CD4-positive, alpha-beta T cell treated with Interferon gamma for 1 hour (primary cell): ENCODE measurements at regions not wholly inside any gene's neighbourhood (a gene's known extent, or its start where the extent isn't known, plus 50 kb on each side); places are given as distances from the start of the nearest gene placed in this dataset.
"Not testable (repeated sequence)": the region's sequence is repeated elsewhere in the genome, so short reads cannot be mapped to it uniquely, and the experiment has no call there.

Experiments
- DNase-seq: peaks from one replicate; pipeline ENCODE4 v3.0.0-alpha.2; 2020

DNA sequence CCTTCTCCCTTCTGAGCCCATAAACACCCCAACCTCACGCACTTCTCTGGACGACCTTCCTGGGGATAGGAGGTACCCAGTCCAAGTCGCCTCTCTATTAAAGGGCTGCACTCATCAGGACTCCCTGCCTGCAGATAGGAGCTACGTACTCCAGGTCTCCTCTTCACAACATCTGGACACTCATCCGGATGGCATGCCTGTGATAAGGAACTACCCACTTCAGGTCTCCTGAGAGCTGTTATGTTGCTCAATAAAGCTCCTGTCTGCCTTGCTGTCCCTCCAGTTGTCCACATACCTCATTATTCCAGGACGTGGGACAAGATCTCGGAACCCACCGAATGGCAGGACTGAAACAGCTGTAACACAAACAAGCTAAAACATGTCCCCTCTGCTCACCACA is 548.0 kb downstream of the TBC1D32 start:
- DNase-seq = no peak

DNA sequence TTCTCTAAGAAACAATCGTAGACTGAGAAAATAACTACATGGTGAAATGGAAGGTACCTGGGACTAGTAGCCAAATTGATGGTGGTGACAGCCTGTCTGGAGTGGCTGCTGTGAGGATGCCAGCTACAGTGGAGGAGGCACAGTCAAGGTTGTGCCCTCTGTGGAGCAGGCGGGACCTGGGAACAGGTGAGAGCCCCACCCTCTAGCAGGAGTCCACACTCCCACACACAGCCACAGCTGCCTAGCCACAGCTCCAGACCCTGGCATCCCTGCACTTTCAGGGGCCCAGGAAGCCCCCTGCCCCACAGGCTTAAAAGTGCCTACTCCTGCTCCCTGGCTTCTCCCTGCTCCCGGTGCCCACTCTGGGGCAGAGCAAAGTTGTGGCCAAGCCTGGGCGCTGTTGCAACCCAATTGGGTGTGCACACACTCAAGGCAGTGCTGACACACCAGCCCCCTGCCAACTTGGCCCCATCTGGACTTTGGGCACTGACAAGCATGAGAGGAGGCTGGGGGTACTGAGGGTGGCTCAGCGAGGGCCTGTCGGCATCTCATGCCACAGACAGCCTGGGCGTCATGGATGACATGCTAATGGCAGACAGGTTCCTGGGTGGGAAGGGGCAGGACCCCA is 548.7 kb downstream of the TBC1D32 start:
- no peak for DNase-seq

DNA sequence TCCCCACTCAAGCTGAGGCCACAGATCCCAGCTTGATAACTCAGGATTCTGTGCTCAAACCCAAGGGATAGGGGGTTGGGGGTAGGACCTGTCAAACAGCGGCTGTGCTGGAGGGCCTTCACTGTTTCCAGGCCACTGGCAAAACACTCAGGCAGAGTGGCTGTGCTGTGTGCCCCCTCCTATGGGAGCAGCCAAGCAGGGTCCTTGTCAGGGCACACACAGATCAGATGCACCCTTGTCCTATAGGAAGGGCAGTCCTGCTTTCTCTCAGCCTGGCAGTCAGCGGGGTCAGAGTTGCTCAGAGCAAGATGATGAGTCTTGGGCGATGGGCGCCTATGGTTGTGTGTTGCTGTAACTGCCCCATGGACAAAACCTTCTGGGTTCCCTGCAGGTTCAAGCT is 554.8 kb downstream of the TBC1D32 start:
- DNase-seq = no peak

DNA sequence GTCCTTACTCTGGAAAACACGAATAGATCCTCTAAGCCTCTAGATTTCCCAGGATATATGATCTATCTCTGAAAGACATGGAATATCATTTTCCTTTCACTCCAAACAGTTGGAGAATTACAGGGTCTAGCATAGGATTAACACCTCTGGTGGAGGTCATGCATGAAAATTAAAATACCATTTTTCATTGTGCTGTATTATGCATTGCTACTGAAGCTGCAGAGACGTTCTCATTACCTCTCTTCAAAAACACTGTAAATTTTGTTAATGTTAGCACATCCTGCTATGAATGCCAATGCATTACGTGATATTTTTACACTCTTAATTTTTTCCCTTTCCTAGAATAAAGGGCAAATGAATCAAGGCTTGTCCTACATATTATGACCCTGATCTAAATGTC is 558.6 kb downstream of the TBC1D32 start:
- no peak for DNase-seq

DNA sequence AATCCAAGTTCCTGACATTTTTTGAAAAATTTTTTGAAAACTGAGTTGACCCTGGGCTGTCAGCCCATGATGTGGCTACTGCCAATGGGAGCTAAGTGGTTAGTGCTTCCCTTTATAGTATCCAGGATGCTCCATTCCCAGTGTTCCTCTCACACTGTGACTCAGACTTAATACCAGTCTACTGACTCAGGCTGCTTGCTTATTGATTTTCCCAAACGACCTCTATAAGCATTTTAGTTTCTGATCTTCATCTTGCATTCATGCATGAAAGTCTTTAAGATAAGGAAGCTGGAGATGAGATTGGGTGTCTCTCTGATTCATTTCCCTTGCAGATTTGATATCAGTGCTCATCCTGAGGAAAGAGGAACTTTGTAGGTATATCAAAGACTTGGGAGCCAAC is 560.0 kb downstream of the TBC1D32 start:
- DNase-seq = no peak

DNA sequence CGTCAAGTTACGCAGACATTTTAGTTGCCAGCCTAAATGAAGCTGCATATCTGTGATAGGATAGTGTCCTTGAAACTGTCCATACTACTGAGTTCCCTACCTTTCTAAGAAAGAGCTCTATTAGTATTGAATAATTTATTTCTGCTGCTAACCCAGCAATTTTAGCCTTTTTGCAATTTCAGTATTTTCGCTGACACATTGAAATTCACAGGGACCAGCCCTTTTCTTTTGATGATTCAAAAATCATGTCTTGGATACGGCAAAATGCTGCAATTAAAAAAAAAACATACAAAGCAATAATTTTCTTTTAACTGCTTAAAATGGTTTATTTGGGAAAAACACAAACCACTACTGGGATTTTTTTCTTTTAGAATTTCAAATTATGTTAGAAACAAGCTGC is 563.3 kb downstream of the TBC1D32 start:
- DNase-seq = no peak

DNA sequence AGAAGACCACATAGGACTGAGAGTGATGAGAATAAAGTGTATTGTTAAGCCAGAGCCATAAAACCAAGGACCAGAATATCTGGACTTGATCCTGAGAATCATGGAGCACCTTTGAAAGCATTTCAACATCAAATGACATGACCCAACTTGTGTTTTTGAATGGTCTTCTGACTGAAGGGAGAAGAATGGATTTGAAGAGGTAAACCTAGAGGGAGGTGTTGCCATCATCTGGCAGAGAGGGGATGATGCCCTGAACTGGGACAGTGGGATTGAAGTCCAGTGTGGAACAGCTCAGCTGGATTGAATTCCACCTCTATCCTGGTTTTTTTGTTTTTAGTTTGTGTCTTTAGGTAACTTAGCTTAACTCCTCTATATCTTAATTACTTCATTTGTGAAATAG is 570.0 kb downstream of the TBC1D32 start:
- DNase-seq = no peak

DNA sequence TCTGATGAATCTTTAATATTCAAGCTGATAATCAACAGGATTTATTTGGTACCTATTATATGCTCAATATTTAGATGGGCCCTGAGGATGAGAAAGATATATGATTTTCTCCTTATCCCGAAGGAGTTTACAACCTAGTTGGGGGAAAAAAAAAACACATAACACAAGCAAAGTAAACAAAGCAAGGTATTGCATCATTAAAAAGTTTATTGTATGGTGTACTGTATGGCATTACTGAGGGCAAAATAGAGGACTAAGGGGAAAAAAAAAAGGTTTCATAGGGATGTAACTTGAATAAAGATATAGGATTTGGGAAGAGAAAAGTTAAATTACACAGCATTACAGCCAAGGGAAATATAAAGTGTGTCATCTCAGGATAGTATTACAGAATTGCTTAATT is 574.7 kb downstream of the TBC1D32 start:
- DNase-seq = no peak

DNA sequence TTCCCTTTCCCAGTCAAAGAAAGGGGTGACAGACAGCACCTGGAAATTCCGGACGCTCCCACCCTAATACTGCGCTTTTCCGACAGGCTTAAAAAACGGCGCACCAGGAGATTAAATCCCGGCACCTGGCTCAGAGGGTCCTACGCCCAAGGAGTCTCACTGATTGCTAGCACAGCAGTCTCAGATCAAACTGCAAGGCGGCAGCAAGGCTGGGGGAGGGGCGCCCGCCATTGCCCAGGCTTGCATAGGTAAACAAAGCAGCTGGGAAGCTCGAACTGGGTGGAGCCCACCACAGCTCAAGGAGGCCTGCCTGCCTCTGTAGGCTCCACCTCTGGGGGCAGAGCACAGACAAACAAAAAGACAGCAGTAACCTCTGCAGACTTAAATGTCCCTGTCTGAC is 585.7 kb downstream of the TBC1D32 start:
- not testable (repeated sequence) for DNase-seq

DNA sequence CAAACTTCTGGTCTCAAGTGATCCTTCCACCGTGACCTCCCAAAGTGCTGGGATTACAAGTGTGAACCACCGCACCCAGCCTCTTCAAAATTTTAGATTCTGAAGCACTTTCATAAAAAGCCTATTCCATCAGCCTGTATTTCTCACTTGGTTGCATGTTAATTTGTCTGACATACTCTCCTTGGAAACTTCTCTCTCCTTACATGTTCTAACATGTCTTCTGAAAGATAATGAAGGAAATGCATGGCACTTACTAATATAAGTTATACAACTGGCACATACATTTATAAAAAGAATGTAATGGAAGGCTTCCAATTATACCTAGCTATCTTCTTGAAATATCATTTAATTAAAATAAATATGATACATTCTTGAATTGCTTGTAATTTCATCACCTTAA is 597.5 kb downstream of the TBC1D32 start:
- no peak for DNase-seq

DNA sequence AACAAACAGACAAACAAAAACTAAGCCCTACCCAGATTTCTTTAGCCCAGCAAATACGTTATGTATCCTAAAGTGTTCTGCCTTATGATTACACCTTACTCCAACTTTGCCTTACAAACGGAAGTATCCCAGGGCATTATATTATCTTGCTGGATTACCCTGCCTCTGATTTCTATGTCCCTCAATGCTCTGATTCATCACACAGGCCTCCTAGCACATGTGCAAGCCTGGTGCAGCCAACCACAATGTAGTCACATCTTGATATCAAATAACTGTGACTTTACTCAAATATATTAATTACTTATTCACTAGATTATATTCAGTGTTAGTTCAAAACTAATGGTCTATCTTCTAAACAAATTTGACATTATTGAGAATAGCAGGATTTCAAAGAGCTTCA is 598.6 kb downstream of the TBC1D32 start:
- DNase-seq = no peak

DNA sequence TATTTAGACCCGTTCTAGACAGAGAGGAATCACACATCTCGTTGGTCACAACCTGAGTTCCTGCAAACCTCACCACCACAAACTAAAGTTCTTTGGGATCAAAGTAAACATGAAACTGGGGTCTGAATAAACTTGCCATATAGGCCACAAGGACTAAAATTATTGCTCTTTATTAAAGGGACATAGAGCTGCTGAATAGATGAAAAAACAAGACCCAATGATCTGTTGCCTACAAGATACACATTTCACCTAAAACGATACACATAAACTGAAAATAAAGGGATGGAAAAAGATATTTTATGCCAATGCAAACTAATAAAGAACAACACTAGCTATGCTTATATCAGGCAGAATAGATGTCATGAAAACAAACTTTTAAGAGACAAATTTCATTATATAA is 623.0 kb downstream of the TBC1D32 start:
- no peak for DNase-seq

DNA sequence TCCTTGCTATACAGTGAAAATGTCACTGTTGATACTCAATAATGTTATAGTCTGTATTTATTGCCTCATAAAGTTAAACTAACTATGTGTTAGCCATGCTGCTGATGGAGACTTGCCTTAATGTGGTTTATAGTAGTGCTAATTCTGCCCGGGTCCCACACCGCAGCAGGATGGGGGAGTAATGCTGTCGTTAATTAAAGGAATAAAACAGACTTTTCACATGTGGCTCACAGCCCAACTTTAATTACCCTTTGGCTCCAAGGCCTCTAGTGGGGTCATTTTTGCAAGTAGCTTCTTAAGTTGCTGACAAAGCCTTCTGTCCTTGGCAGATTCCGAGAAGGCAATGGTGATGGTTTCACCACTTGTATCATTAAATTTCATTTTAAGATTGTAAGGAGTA is 634.3 kb downstream of the TBC1D32 start:
- DNase-seq = no peak

DNA sequence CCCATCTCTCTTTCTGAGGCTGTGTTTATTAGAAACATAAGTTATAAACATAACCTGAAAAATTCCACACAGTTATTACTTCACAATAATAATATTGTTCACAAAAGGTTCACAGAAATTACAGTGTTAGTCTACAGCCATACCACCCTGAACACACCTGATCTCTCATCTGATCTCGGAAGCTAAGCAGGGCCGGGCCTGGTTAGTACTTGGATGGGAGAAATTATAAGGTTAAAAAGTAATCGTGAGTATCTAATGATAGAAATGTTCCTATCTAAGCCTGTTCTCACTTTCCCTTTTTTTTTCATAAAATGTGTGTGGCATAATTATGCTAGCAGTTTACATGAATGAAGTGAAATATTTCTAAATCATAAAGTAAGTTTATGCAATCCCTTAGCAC is 647.8 kb downstream of the TBC1D32 start:
- DNase-seq = no peak

DNA sequence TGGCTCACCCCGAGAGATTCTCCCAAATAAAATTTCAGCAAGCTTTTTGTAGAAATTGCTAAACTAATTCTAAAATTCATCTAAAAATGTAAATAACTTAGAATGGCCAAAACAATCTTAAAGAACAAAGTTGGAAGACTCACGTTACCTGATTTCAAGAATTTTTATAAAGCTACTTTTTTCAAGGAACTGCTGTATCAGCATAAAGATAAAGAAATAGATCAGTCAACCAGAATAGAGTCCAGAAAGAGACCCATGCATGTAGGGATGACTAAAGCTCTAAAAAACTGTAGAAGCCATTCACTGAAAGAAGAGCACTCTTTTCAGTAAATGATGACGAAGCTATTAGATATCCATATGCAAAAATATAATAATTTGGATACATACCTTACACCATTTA is 652.1 kb downstream of the TBC1D32 start:
- no peak for DNase-seq

DNA sequence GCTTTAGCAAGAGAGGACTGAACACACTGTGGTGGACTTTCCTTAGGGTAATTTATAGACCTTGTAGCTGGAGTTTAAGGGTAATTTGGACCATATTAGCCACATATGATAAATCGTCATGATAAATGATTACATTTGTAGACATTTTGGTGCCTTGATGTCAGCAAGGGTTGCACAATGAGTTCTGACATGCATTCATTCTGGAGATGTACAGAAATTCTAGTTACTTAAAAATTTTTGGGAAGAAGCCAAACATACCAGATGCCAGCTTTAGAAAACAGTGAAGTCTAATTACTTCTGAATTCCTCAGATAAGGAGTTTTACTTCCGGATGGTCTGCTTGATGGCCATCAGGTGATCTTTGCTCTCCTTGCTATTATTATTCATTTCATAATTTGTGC is 653.1 kb downstream of the TBC1D32 start:
- no peak for DNase-seq

DNA sequence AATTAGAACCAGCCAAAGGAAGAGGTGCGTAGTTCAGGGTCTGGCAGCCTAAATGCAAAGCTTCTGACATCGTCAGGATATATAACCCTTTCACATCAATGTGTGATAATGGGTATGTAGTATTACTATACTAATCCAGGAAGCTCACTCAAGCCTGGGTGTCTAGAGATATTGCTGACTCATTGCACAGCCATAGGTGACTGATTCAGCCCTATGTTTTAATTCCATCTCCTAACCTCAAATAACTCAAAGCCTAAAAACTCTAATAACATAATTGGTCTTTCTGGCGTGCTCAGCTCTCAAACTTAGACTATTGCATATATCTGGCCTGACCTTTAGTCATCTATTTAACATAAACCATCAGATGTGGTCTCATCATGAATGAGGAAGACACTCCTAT is 658.4 kb downstream of the TBC1D32 start:
- no peak for DNase-seq

DNA sequence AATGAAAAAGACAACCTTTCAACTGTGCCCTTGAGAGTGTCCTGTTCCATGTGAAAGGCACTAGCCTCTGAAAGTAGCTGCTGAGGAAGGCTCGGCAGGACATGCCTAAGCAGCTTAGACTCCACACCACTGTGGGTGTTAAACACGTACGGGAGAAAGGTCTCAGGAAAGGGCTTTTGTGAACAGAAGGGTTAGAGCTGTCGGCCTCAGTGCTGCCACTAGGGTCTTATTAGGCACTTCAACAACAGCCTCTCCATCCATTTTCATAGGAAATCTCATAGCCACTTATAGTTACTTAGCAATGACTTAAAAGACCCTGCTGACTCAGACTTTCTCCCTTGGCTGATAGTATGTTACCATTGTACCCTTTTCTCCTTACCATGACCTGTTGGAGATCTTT is 662.8 kb downstream of the TBC1D32 start:
- no peak for DNase-seq

DNA sequence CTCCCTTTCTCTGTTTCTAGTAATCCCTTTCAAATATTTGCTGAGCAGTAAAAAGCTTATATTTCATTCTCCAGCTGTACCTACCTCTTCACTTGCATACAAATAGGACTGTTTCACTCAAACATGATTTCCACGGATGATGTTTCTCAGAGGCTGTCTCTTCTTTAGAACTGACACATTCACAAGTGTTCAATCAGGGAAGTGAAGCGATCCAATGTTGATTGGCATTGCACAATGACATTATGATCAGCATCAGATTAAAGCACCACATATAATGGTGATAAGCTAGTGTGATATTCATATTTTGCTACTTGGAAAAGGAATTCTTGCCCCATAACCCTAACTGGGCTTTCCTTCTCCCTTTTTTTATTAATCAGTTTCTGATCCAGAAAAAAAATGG is 681.8 kb downstream of the TBC1D32 start:
- no peak for DNase-seq

DNA sequence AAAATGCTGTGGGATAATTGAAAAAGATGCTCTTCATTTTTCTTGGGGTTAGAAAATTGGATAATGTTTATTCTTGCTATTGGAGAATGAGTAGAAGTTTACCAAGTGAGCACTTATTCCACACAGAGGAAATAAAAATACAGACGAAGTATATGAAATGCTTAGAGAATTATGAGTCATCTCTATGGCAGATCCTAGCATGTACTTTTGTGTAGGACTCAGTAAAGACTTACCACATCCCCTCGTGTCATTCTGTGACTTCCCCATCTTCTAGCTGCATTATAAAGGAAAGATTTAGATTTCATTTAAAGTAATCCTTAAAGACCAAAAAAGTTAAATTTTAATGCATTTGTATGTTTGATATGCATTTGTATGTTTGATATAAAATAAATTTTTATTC is 685.6 kb downstream of the TBC1D32 start:
- DNase-seq = no peak

DNA sequence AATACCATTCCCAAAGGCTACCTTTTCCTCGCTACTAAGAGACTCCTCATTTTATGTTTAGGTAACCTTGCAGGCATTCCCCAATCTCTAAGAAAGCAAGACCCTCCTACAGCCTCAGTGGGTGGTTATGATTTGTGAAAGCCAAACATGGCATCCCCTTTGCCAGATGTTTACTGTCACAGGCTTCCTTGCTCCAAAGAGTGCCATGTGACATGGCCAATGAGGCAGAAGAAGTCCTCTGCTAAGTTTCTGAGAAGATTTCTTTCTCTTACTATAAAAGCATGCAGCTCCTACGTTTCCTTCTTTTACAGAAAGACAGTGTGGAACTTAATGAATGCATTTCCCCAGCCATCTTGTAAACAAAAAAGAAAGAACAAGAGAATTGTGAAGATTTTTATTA is 688.2 kb downstream of the TBC1D32 start:
- DNase-seq = no peak

DNA sequence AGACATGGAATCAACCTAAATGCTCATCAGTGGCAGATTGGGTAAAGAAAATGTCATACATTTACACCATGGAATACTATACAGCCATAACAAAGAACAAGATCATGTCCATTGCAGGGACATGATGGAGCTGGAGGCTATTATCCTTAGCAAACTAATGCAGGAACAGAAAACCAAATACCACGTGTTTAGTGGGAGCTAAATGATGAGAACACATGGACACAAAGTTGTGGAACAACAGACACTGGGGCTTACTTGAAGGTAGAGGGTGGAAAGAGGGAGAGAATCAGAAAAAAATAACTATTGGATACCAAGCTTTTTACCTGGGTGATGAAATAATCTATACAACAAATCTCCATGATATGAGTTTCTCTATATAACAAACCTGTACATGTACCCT is 701.3 kb downstream of the TBC1D32 start:
- no peak for DNase-seq

DNA sequence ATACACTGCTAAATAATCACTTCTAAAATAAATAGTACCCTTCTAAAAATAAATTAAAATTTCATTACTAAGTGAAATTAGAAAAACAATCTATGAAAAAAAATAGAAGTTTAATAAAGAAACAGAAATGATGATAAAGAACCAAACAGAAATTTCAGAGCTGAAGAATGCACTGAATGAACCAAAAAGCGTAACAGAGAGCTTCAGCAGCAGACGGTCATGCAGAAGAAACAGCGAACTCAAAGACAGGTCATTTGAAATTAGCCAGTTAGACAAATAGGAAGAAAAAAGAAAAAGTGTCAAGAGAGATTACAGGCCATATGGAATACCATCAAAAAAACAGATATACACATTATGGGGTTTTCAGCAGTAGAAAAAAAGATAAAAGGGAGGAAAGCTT is 706.7 kb downstream of the TBC1D32 start:
- DNase-seq = no peak

DNA sequence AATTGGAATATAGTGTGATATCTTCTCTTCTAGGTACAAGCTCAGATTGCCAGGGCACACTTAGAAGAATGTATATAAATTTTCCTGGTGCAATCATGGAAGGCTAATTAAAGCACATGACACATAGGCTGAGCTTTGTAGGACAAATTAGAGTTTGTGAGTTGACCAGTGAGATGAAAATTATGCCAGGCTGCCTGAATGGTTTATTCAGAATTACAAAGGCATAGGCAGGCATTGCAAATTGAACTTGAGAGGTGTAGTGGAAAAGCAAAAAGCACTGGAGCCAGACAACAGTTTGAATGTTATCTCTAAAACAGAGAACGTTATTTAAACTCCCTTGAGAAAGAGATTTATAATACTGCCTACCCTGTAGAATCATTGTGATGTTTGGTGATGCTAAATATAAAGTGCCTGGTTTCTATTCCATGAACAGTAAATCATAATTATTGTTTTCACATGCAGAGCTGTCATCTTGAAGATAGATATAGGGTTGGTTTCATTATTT is 712.1 kb downstream of the TBC1D32 start:
- DNase-seq = no peak

DNA sequence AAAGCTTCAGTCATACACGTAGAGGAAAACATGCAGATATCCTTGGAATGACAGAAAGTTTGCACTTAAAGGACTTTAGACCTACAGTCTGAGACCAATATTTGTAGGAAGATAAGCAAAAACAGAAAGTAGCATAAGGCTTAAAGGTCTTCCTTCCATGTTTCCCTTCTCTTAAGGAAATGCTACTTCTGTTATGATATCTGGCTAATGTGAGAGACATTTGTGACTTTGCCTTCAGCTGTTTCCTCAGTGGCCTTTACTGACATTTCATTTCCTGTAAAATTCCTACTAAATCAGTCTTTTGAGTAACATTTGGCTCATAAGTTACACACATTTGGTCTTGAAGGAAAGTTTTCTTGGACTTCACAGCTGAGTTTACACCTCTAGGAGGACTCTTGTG is 713.4 kb downstream of the TBC1D32 start:
- DNase-seq = no peak

DNA sequence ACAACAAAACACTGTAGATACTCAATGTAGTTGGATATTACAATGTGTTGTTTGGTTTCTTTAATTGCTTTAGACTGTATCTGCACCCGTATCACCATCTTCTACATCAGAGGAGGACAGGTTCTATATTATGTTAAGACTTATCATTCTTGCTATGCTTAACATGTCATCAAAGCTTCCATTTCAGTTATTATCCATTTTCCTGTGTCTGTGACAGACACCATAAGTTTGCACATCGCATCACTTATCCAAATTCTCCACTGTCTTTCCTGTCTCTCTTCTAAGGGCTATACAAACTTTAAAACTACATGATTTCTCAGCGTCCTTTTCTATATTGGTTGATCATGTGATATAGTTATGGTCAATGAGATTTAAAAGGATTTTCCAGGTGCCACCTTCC is 719.0 kb downstream of the TBC1D32 start:
- no peak for DNase-seq
